Germinal center (tissue), 1 donor: ENCODE measurements at regions not wholly inside any gene's neighbourhood (a gene's known extent, or its start where the extent isn't known, plus 50 kb on each side); places are given as distances from the start of the nearest gene placed in this dataset.
"Not testable (repeated sequence)": the region's sequence is repeated elsewhere in the genome, so short reads cannot be mapped to it uniquely, and the experiment has no call there.

Source experiments
- DNase-seq: peaks from one replicate; pipeline ENCODE4 v3.0.0; 2012; ENCODE audit warnings: mixed read lengths, low spot score

- no peak for DNase-seq
Observed at GRCh38 chr1:103348136-103348535, 177.4 kb upstream of the RNPC3 start.

DNA sequence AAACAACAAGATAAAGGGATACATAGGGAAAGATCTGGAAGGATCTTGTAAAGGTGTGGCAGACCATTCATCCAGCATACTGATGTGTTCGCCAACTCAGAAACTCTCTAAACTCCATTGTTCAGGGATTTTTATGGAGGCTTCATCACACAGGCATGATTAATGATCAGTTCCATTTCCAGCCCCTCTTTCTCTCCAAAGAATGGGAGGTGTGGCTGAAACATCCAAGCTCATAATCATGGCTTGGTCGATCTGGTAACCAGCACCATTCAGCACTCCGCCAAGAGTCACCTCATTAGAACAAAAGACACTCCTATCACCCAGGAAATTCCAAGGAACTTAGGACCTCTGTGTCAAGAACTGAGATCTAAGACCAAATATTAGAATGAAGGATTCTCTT lies 180.6 kb upstream of the RNPC3 start:
- no peak for DNase-seq

GRCh38 chr1:103341377-103341880 lies 184.1 kb upstream of the RNPC3 start:
- DNase-seq = no peak

DNA sequence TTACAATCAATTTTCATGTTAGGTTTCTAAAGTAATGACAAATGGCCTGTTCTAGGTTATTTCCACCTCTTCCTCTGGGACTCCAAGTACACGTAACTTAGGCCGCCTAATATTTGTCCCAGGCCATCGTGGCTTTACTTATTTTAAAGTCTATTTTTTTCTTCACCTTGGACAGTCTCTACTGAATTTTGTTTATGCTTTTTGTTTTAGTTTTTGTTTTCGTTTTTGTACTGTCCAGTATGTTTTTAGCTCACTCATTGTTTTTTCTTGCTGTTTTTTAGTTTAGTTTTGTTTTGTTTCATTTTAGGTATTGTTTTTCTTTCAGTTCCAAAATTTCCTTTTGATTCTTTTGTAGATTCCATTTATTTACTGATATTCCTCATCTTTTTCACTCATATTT lies 187.7 kb upstream of the RNPC3 start:
- DNase-seq = no peak

- DNase-seq = no peak
Observed at GRCh38 chr1:103336408-103336807, 189.1 kb upstream of the RNPC3 start.

DNA sequence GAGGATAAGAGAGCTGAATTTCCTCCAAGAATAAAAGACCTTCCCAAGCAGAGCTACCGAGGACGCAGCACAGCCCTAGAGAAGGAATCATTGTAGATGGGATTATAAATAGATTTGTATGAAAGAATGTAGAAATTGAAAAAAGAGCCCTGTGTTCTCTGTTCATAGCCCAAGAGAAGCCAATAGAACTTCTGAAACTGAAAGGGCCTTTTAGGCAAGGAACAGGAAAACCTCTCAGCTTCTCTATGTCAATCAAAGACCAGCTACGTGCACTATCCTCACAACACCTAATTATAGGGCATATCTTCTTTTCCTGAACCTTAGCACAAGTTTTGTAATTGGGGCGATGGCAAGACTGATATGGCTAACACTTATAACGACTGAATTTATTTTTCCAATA lies 192.4 kb upstream of the RNPC3 start:
- DNase-seq = no peak

- DNase-seq = no peak
Observed at GRCh38 chr1:103327054-103327719, 198.3 kb upstream of the RNPC3 start.

GRCh38 chr1:103326595-103326994 lies 198.9 kb upstream of the RNPC3 start:
- no peak for DNase-seq

GRCh38 chr1:103309786-103310185 lies 201.5 kb upstream of the COL11A1 start:
- no peak for DNase-seq

DNA sequence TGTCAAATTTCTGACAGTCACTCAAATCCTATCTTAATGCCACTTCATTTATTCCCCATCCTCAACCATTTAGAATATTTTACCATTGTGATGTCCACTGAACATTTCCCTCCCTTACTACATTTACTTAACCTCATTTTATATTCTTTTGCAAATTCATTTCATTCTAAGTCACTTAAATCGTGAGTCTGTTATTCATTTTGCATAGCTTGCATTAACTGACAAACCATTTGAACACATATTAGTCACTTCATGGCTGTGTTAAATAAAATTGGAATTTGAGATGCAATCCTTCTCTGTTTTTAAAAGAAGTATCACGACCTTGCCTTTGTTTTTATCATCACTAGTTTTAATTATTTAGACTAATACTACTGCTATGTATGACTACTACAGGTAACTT lies 199.4 kb upstream of the COL11A1 start:
- DNase-seq = no peak

- no peak for DNase-seq
Observed at GRCh38 chr1:103283841-103284669, 175.7 kb upstream of the COL11A1 start.

GRCh38 chr1:103283371-103283770 lies 175.0 kb upstream of the COL11A1 start:
- no peak for DNase-seq

DNA sequence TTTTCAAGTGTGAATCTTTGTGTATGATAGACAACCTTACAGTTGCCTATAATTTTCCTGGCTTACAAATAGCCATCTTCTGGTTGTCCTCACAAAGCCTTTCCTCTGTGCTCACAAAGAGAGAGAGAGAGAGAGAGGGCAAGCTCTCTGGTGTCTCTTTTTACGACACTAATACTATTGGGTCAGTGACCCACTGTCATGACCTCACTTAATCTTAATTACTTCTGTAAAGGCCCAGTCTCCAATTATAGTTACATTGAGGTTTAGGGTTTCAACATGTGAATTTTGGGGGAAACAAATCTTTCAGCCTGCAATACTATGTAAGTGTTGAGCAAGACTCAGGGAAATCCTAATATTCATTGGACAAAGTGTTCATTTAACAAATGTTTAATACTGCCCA lies 167.4 kb upstream of the COL11A1 start:
- DNase-seq = no peak

DNA sequence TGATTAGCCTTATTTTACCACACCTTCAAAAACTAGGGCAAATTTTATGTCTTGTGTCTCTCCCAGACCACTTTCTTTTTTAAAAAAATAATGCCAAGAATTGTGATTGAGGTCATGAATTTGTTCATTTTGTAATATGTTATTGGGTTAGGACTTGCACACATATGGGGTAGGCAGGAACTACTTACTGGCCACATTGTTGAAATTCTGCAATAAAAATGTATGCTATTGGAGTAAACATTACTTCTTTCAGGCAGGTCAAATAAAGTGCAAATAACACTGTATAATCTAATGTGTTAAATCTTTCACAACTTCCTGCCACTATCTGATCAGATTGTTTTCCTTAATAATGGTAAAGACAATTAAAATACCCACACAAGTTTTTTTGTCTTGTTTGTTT lies 166.6 kb upstream of the COL11A1 start:
- DNase-seq = no peak

- DNase-seq = no peak
Observed at GRCh38 chr1:103273106-103273505, 164.8 kb upstream of the COL11A1 start.

- not testable (repeated sequence) for DNase-seq
Observed at GRCh38 chr1:103271471-103271870, 163.1 kb upstream of the COL11A1 start.

DNA sequence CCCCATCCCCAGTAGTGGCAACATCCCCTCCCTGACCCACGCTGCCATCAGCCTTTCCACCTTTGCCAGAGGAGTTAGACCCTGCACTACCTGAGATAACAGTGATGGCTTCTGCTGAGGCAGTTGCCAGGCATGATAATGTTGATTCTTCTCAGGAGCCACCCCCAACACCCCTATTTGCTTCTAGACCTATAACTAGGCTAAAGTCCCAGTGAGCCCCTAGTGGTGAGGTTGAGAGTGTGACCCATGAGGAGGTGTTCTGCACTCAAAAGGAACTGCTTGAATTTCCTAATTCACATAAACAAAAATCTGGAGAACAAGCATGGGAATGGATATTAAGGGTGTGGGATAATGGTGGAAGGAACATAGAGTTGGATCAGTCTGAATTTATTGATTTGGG lies 159.6 kb upstream of the COL11A1 start:
- DNase-seq = no peak

GRCh38 chr1:103267266-103267665 lies 158.9 kb upstream of the COL11A1 start:
- no peak for DNase-seq

- no peak for DNase-seq
Observed at GRCh38 chr1:103266036-103266435, 157.7 kb upstream of the COL11A1 start.

GRCh38 chr1:103265551-103265950 lies 157.2 kb upstream of the COL11A1 start:
- DNase-seq = no peak

- no peak for DNase-seq
Observed at GRCh38 chr1:103259982-103260381, 151.7 kb upstream of the COL11A1 start.

DNA sequence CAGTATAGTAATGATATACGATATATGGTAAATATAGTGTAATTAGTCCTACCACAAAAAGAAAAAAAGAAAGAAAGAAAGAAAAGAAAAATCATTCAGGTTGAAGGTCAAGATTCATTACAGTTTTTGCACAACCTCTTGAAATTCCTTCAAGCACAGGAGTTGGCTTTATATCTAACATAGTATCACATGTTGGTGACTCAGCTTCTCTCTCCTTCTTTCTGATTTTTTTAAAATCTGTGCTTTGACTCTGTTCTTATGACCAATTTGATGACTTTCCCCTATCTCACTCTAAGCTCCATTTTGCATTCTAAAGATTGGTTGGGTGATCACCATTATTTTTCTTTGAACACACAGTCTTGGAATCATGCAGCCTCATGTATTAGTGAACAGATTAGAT lies 148.2 kb upstream of the COL11A1 start:
- no peak for DNase-seq

- no peak for DNase-seq
Observed at GRCh38 chr1:103254691-103255090, 146.4 kb upstream of the COL11A1 start.
